Subcutaneous abdominal adipose tissue (tissue), 5 donors: ENCODE measurements at regions not wholly inside any gene's neighbourhood (a gene's known extent, or its start where the extent isn't known, plus 50 kb on each side); places are given as distances from the start of the nearest gene placed in this dataset.

Source experiments
- H3K27ac ChIP-seq: one replicate; pipeline ENCODE4 v1.7.0; 2013; ENCODE audit warnings: low read depth, mild to moderate bottlenecking, inconsistent platforms, low read length, moderate library complexity
- H3K27me3 ChIP-seq, 5 donors: one replicate each; pipeline ENCODE4 v1.7.0; 2013; ENCODE audit warnings: low read length in 5 of 5, inconsistent platforms in 1 of 5; ENCODE audit not compliant: control insufficient read depth in 5 of 5, insufficient read depth in 4 of 5
- H3K36me3 ChIP-seq, 5 donors: one replicate each; pipeline ENCODE4 v1.7.0; 2013; ENCODE audit warnings: low read length in 5 of 5; ENCODE audit not compliant: control insufficient read depth in 5 of 5, insufficient read depth in 5 of 5
- H3K4me1 ChIP-seq, 5 donors: one replicate each; pipeline ENCODE4 v1.7.0; 2013; ENCODE audit warnings: low read length in 5 of 5, mild to moderate bottlenecking in 3 of 5, moderate library complexity in 1 of 5; ENCODE audit not compliant: control insufficient read depth in 5 of 5, insufficient read depth in 5 of 5
- H3K4me3 ChIP-seq, 5 donors: one replicate each; pipeline ENCODE4 v1.7.0; 2013; ENCODE audit warnings: low read length in 5 of 5, low read depth in 1 of 5
- H3K9ac ChIP-seq, 5 donors: one replicate each; pipeline ENCODE4 v1.7.0; 2013; ENCODE audit warnings: low read length in 5 of 5, mild to moderate bottlenecking in 4 of 5, moderate library complexity in 3 of 5
- H3K9me3 ChIP-seq, 5 donors: one replicate each; pipeline ENCODE4 v1.7.0; 2013; ENCODE audit warnings: low read length in 5 of 5; ENCODE audit not compliant: control insufficient read depth in 5 of 5
- donor health status: healthy.
- donor health status: healthy.
- donor health status: healthy.
- donor health status: healthy.
- donor health status: healthy.

GRCh38 chr4:58587856-58588255 lies 1477.7 kb upstream of the IGFBP7 start:
- no peak overlapping the region for H3K9ac ChIP-seq
- H3K9me3 ChIP-seq: peaks cover 0 to 14% (median 8%) of the 10 kb centered on the region in 5 donors
- no peaks in the 10 kb centered on the region for H3K36me3 ChIP-seq
- H3K27ac ChIP-seq: no peak overlapping the region
- H3K4me3 ChIP-seq: no peak overlapping the region
- no peaks in the 10 kb centered on the region for H3K27me3 ChIP-seq
- no peaks in the 10 kb centered on the region for H3K4me1 ChIP-seq

- Histone ChIP-seq H3K27me3 (no peaks in the 10 kb centered on the region), H3K9me3 (peaks cover 0 to 12% (median 6%) of the 10 kb centered on the region in 5 donors), H3K27ac (no peak overlapping the region), H3K9ac (no peak overlapping the region), H3K36me3 (no peaks in the 10 kb centered on the region), H3K4me1 (no peaks in the 10 kb centered on the region), H3K4me3 (no peak overlapping the region)
These were observed 1456.1 kb upstream of the IGFBP7 start for GRCh38 chr4:58566260-58566659.

- H3K9me3 ChIP-seq: peaks cover 0 to 5% (median under 1%) of the 10 kb centered on the region in 5 donors
- no peak overlapping the region for H3K27ac ChIP-seq
- no peaks in the 10 kb centered on the region for H3K36me3 ChIP-seq
- no peaks in the 10 kb centered on the region for H3K27me3 ChIP-seq
- H3K4me1 ChIP-seq: no peaks in the 10 kb centered on the region
- no peak overlapping the region for H3K4me3 ChIP-seq
- no peak overlapping the region for H3K9ac ChIP-seq
These were observed 1454.7 kb upstream of the IGFBP7 start for GRCh38 chr4:58564695-58565475.

GRCh38 chr4:58561170-58561569 lies 1451.0 kb upstream of the IGFBP7 start:
- no peaks in the 10 kb centered on the region for H3K9me3 ChIP-seq
- no peaks in the 10 kb centered on the region for H3K4me1 ChIP-seq
- H3K27me3 ChIP-seq: no peaks in the 10 kb centered on the region
- no peak overlapping the region for H3K4me3 ChIP-seq
- H3K9ac ChIP-seq: no peak overlapping the region
- H3K27ac ChIP-seq: no peak overlapping the region
- no peaks in the 10 kb centered on the region for H3K36me3 ChIP-seq

- Histone ChIP-seq H3K4me1 (no peaks in the 10 kb centered on the region), H3K27me3 (no peaks in the 10 kb centered on the region), H3K36me3 (no peaks in the 10 kb centered on the region), H3K27ac (no peak overlapping the region), H3K9ac (no peak overlapping the region), H3K4me3 (no peak overlapping the region), H3K9me3 (no peaks in the 10 kb centered on the region)
These were observed 1450.6 kb upstream of the IGFBP7 start for GRCh38 chr4:58560736-58561135.

GRCh38 chr4:58553679-58554078 lies 1443.5 kb upstream of the IGFBP7 start:
- Histone ChIP-seq H3K9me3 (no peaks in the 10 kb centered on the region), H3K27ac (no peak overlapping the region), H3K27me3 (no peaks in the 10 kb centered on the region), H3K9ac (no peak overlapping the region), H3K4me1 (no peaks in the 10 kb centered on the region), H3K36me3 (no peaks in the 10 kb centered on the region), H3K4me3 (no peak overlapping the region)

GRCh38 chr4:58553031-58553430 lies 1442.8 kb upstream of the IGFBP7 start:
- Histone ChIP-seq H3K27me3 (no peaks in the 10 kb centered on the region), H3K9ac (no peak overlapping the region), H3K36me3 (no peaks in the 10 kb centered on the region), H3K27ac (no peak overlapping the region), H3K4me1 (no peaks in the 10 kb centered on the region), H3K9me3 (no peaks in the 10 kb centered on the region), H3K4me3 (no peak overlapping the region)

GRCh38 chr4:58551676-58552075 lies 1441.5 kb upstream of the IGFBP7 start:
- Histone ChIP-seq H3K36me3 (no peaks in the 10 kb centered on the region), H3K9me3 (no peaks in the 10 kb centered on the region)

GRCh38 chr4:58543465-58543864 lies 1433.3 kb upstream of the IGFBP7 start:
- Histone ChIP-seq H3K9ac (no peak overlapping the region), H3K4me3 (no peak overlapping the region), H3K4me1 (no peaks in the 10 kb centered on the region), H3K9me3 (peaks cover 0 to 3% (median 0%) of the 10 kb centered on the region in 5 donors), H3K36me3 (no peaks in the 10 kb centered on the region), H3K27ac (no peak overlapping the region), H3K27me3 (no peaks in the 10 kb centered on the region)

More at GRCh38 chr4:58551676-58552075, 1441.5 kb upstream of the IGFBP7 start:
- no peak overlapping the region for H3K9ac ChIP-seq
- no peaks in the 10 kb centered on the region for H3K27me3 ChIP-seq
- no peaks in the 10 kb centered on the region for H3K4me1 ChIP-seq
- H3K4me3 ChIP-seq: no peak overlapping the region
- no peak overlapping the region for H3K27ac ChIP-seq

GRCh38 chr4:58541926-58542325 lies 1431.7 kb upstream of the IGFBP7 start:
- no peak overlapping the region for H3K9ac ChIP-seq
- H3K9me3 ChIP-seq: peaks cover 0 to 3% (median 0%) of the 10 kb centered on the region in 5 donors
- H3K27ac ChIP-seq: no peak overlapping the region
- H3K27me3 ChIP-seq: no peaks in the 10 kb centered on the region
- H3K36me3 ChIP-seq: no peaks in the 10 kb centered on the region
- H3K4me1 ChIP-seq: no peaks in the 10 kb centered on the region
- no peak overlapping the region for H3K4me3 ChIP-seq
